ENCODE measurements at regions not wholly inside any gene's neighbourhood (a gene's known extent, or its start where the extent isn't known, plus 50 kb on each side); places are given as distances from the start of the nearest gene placed in this dataset.
A peak's percentile ranks its signal among the peaks of the same experiment; 100 is the strongest.

DNA sequence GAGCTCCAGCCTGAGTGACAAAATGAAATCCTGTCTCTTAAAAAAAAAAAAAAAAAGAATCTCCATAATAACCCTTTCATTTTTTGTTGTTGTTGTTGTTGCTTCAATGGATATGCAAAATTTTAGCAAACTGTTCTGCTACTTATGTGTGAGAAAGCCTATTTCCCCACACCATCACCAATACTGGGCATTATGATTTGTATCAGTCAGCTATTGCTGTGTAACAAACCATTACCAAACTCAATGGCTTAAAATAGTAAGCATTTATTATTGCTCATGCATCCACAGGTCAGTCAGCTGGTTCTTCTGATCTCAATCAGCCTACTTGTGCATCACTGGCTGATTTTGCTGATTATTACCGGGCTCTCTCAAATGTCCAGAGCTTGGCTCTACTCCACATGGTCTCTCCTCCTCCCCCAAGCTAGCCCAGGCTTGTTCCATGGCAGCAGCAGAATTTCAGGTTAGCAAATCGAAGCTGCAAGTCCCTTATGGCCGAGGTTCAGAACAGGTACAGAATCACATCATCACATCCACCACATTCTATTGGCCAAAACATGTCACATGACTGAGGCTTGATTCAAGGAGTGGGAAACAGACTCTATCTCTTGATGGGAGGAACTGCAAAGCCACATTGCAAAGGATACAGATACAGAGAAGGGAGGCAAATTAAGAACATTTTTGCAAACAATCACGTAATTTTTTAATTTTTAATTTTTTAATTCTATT, 135.1 kb downstream of the MN1 start:
- H3K27ac ChIP-seq: no peak overlapping the region
- H3K27me3 ChIP-seq: no peaks in the 10 kb centered on the region
- DNase-seq (ENCODE audit: low spot score in 2 of 2): no peak
- H3K36me3 ChIP-seq: no peaks in the 10 kb centered on the region
- H3K4me1 ChIP-seq: peaks cover 5 to 25% of the 10 kb centered on the region in 2 donors
- H3K9me3 ChIP-seq: no peaks in the 10 kb centered on the region
- no peak overlapping the region for H3K4me3 ChIP-seq
- TF ChIP-seq, protein P1, sequence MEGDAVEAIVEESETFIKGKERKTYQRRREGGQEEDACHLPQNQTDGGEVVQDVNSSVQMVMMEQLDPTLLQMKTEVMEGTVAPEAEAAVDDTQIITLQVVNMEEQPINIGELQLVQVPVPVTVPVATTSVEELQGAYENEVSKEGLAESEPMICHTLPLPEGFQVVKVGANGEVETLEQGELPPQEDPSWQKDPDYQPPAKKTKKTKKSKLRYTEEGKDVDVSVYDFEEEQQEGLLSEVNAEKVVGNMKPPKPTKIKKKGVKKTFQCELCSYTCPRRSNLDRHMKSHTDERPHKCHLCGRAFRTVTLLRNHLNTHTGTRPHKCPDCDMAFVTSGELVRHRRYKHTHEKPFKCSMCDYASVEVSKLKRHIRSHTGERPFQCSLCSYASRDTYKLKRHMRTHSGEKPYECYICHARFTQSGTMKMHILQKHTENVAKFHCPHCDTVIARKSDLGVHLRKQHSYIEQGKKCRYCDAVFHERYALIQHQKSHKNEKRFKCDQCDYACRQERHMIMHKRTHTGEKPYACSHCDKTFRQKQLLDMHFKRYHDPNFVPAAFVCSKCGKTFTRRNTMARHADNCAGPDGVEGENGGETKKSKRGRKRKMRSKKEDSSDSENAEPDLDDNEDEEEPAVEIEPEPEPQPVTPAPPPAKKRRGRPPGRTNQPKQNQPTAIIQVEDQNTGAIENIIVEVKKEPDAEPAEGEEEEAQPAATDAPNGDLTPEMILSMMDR (IDR thresholded peaks at IDR 0.05): no peak
- intact Hi-C loops (cut with DNase I): no loop called here

DNA sequence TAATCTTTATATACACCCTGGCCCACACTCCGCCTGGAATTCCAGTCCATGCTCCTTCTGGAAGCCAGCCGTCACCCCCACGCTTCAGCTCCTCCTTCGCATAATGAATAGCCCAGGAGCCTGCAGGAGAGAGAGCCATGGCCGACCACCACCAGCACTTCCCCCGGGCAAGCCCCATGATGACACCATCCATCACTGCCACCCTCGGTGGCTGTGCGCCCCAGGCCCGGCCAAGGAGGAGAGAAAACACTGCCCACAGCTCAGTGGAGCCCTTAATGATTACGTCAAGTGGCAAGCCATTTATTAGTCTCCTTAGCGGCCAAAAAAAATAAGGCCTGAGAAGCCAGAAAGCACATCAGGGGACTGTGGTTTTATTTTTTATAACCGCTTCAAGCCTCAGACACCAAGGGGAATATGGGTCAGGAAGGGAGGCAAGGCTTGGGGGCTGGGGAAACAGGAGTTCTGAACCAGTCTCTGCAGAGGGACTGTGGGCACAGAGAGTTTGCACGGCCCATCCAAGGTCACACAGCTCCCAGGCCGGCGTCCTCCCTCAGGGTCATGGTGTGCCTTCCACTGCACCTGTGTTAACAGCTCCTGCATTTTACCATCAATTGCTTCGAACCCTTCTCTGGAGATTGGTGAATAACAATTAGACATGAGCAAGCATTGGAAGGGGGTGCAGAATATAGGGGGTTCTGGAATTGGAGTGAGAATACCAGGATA, 134.3 kb downstream of the MN1 start:
- no peaks in the 10 kb centered on the region for H3K27me3 ChIP-seq
- no peak for DNase-seq (ENCODE audit: low spot score in 2 of 2)
- H3K9me3 ChIP-seq: no peaks in the 10 kb centered on the region
- no peaks in the 10 kb centered on the region for H3K36me3 ChIP-seq
- peak overlapping the region; percentile 3 to 66 for H3K27ac ChIP-seq
- peak overlapping the region in 1 of 2 donors; percentile 26 for H3K4me3 ChIP-seq
- TF ChIP-seq, protein P1 (IDR thresholded peaks at IDR 0.05): no peak
- intact Hi-C loops (cut with DNase I): no loop called here
- peaks cover 5 to 25% of the 10 kb centered on the region in 2 donors for H3K4me1 ChIP-seq

DNA sequence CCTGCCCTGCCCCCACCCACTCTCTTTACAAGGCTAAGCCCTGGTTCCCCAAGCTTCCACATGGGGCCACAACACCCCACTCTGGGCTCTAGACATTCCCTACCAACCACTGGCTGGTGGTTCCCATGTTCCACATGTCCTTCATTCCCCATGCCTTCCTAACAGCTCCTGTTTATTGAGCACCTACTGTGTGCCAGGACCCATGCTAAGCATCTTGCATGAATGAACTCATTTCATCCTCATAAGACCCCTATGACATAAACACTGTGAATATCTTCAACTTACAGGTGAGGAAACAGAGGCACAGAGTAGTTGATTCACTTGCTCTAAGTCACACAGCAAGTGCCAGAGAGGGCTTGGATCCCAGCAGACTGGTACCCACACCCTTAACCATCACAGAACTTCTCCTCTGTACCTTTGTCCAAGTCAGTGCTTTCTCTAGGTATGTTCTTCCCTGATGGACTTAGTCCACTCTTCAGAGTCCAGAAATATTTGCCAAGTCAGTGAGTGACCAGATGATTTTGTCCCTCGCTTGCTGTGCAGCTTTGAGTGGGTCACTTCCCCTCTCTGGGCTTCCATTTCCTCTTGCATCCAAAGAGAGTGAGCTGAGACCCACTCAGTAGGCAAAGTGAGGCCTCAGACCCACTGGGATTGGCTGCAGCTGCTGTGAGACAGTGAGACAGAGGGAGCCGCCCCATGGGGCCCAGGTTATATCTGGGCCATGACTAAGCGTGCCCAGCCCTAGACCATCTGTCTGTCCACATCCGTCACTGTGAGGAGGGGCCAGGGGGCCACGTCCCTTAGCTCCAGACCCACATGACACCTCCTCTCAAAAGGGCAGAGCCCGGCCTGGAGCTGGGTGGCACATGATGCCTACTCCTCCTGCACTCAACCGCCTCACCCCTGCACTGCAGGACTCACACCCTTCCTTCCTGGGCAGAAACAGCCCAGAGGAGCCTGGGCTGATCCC, 132.4 kb downstream of the MN1 start:
- no peak overlapping the region for H3K27ac ChIP-seq
- peaks cover 5 to 23% of the 10 kb centered on the region in 2 donors for H3K4me1 ChIP-seq
- H3K4me3 ChIP-seq: no peak overlapping the region
- intact Hi-C loops (cut with DNase I): no loop called here
- no peaks in the 10 kb centered on the region for H3K9me3 ChIP-seq
- no peaks in the 10 kb centered on the region for H3K27me3 ChIP-seq
- TF ChIP-seq, protein P1 (IDR thresholded peaks at IDR 0.05): no peak
- DNase-seq (ENCODE audit: low spot score in 2 of 2): peak in 1 of 2 donors; percentile 19
- no peaks in the 10 kb centered on the region for H3K36me3 ChIP-seq

DNA sequence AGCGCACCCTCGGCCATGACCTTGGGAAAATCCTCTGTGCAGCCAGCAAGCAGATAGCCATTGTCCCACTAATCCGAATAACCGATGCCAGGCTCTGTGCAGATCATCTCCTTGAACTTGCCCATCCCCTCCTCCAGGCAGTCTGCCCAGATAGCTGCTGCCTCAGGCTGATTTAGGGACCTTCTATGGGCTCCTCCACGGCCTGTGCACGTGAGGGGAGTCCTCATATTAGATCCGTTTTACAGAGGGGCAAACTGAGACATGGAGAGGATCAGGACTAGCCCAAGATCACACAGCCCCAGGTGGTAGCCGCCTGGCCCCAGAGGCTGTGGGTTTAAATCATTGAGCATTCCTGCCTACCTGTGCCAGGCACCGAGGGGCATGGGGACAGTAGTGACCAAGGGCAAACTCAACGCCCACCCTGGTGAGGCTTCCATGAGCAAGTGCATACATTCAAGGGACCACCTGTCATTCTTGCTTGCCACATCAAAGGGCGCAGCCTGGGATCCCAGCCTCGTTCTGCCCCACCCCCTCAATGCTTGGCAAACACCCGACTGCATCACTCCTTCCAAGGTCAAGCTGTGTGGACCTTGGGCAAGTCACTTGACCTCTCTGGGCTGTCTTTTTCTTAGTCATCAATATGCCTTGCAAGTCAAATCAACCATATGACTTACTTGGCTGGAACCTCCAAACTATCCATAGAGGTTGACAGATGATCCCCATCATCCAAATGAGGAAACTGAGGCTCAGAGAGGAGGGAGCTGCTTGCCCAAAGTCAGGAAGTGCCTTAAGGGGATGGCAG, 131.6 kb downstream of the MN1 start:
- intact Hi-C loops (cut with DNase I): loop anchor here (5.0 kb wide), 1 partner anchor 47 kb away; no protein-coding TSS in a partner anchor
- TF ChIP-seq, protein P1 (IDR thresholded peaks at IDR 0.05): no peak
- DNase-seq (ENCODE audit: low spot score in 2 of 2): no peak
- no peak overlapping the region for H3K27ac ChIP-seq
- H3K36me3 ChIP-seq: no peaks in the 10 kb centered on the region
- peaks cover 5 to 25% of the 10 kb centered on the region in 2 donors for H3K4me1 ChIP-seq
- H3K27me3 ChIP-seq: no peaks in the 10 kb centered on the region
- H3K9me3 ChIP-seq: no peaks in the 10 kb centered on the region
- H3K4me3 ChIP-seq: no peak overlapping the region
